Activated CD8-positive, alpha-beta memory T cell treated with anti-CD3 and anti-CD28 coated beads, Interleukin-2, amount 10 ng/mL, durations not matched to agents 7 days and 5 days (primary cell): ENCODE measurements at regions not wholly inside any gene's neighbourhood (a gene's known extent, or its start where the extent isn't known, plus 50 kb on each side); places are given as distances from the start of the nearest gene placed in this dataset.

ENCODE experiments used
- ATAC-seq: fragments of 150-1000 bp; cut with Tn5 transposase; one replicate; pipeline ENCODE4 v1.10.0; 2021; ENCODE audit warnings: moderate library complexity
- CTCF ChIA-PET: fragments of 350-600 bp; sonication (Branson Sonifier 250); formaldehyde crosslinking; loops from one replicate; lab custom pipeline; 2021; ENCODE audit warnings: antibody characterized with exemption; lab: Charles Lee
- DNase-seq: peaks from one replicate; pipeline ENCODE4 v3.0.0-alpha.2; 2020
- H3K27ac Mint-ChIP-seq: one replicate; pipeline ENCODE4 v1.8.0; 2021; ENCODE audit warnings: mild to moderate bottlenecking, mixed read lengths
- H3K27me3 Mint-ChIP-seq: one replicate; pipeline ENCODE4 v1.8.0; 2021; ENCODE audit warnings: mixed read lengths
- H3K36me3 Mint-ChIP-seq: one replicate; pipeline ENCODE4 v1.8.0; 2021; ENCODE audit warnings: mild to moderate bottlenecking, mixed read lengths
- H3K4me1 Mint-ChIP-seq: one replicate; pipeline ENCODE4 v1.8.0; 2021; ENCODE audit warnings: mixed read lengths
- H3K4me3 Mint-ChIP-seq: one replicate; pipeline ENCODE4 v1.8.0; 2021; ENCODE audit warnings: mild to moderate bottlenecking, moderate library complexity, mixed read lengths
- H3K9me3 Mint-ChIP-seq: one replicate; pipeline ENCODE4 v1.8.0; 2022; ENCODE audit warnings: low read depth, mixed read lengths

- H3K36me3 Mint-ChIP-seq: no peaks in the 10 kb centered on the region
- H3K4me1 Mint-ChIP-seq: peaks cover 4% of the 10 kb centered on the region
- DNase-seq (no peak), ATAC-seq (no peak)
- H3K9me3 Mint-ChIP-seq: no peaks in the 10 kb centered on the region
- H3K27ac Mint-ChIP-seq: no peak overlapping the region
- no peak overlapping the region for H3K4me3 Mint-ChIP-seq
- CTCF ChIA-PET: no interaction called here
- H3K27me3 Mint-ChIP-seq: peaks cover 2% of the 10 kb centered on the region
These were observed 140.2 kb upstream of the COPS8 start for GRCh38 chr2:236945431-236946016.

GRCh38 chr2:236946871-236947270, 138.8 kb upstream of the COPS8 start:
- CTCF ChIA-PET: no interaction called here
- H3K27me3 Mint-ChIP-seq: no peaks in the 10 kb centered on the region
- no peaks in the 10 kb centered on the region for H3K9me3 Mint-ChIP-seq
- peaks cover 4% of the 10 kb centered on the region for H3K4me1 Mint-ChIP-seq
- H3K4me3 Mint-ChIP-seq: no peak overlapping the region
- H3K27ac Mint-ChIP-seq: no peak overlapping the region
- H3K36me3 Mint-ChIP-seq: peaks cover 3% of the 10 kb centered on the region
- DNase-seq (no peak), ATAC-seq (no peak)

- Mint-ChIP-seq H3K27ac (no peak overlapping the region), H3K36me3 (peaks cover 3% of the 10 kb centered on the region), H3K4me1 (peaks cover 4% of the 10 kb centered on the region), H3K4me3 (no peak overlapping the region), H3K9me3 (no peaks in the 10 kb centered on the region), H3K27me3 (no peaks in the 10 kb centered on the region)
- no peak for DNase-seq
- CTCF ChIA-PET: no interaction called here
- ATAC-seq: no peak
These were observed 138.4 kb upstream of the COPS8 start for GRCh38 chr2:236947294-236947693.

- DNase-seq (no peak), ATAC-seq (no peak)
- Mint-ChIP-seq H3K9me3 (no peaks in the 10 kb centered on the region), H3K4me1 (peaks cover 3% of the 10 kb centered on the region), H3K27ac (no peak overlapping the region), H3K4me3 (no peak overlapping the region), H3K36me3 (peaks cover 3% of the 10 kb centered on the region), H3K27me3 (no peaks in the 10 kb centered on the region)
- CTCF ChIA-PET: no interaction called here
These were observed 137.8 kb upstream of the COPS8 start for GRCh38 chr2:236947896-236948295.

GRCh38 chr2:236949089-236949905, 136.4 kb upstream of the COPS8 start:
- peaks cover 3% of the 10 kb centered on the region for H3K36me3 Mint-ChIP-seq
- peaks cover 4% of the 10 kb centered on the region for H3K4me1 Mint-ChIP-seq
- CTCF ChIA-PET: no interaction called here
- no peaks in the 10 kb centered on the region for H3K9me3 Mint-ChIP-seq
- ATAC-seq: no peak
- no peak overlapping the region for H3K4me3 Mint-ChIP-seq
- no peak for DNase-seq
- no peaks in the 10 kb centered on the region for H3K27me3 Mint-ChIP-seq
- H3K27ac Mint-ChIP-seq: no peak overlapping the region

- CTCF ChIA-PET: no interaction called here
- H3K4me1 Mint-ChIP-seq: peaks cover 17% of the 10 kb centered on the region
These were observed 133.7 kb upstream of the COPS8 start for GRCh38 chr2:236951830-236952475.

GRCh38 chr2:236954641-236955040, 131.0 kb upstream of the COPS8 start:
- CTCF ChIA-PET: no interaction called here
- Mint-ChIP-seq H3K9me3 (no peaks in the 10 kb centered on the region), H3K27me3 (no peaks in the 10 kb centered on the region), H3K4me3 (no peak overlapping the region), H3K4me1 (peaks cover 19% of the 10 kb centered on the region), H3K36me3 (peaks cover 3% of the 10 kb centered on the region), H3K27ac (no peak overlapping the region)
- DNase-seq: no peak
- ATAC-seq: no peak

More at GRCh38 chr2:236951830-236952475, 133.7 kb upstream of the COPS8 start:
- Mint-ChIP-seq H3K9me3 (no peaks in the 10 kb centered on the region), H3K27me3 (no peaks in the 10 kb centered on the region), H3K36me3 (peaks cover 3% of the 10 kb centered on the region), H3K4me3 (no peak overlapping the region), H3K27ac (no peak overlapping the region)
- ATAC-seq: no peak
- DNase-seq: no peak

GRCh38 chr2:236955521-236956030, 130.1 kb upstream of the COPS8 start:
- H3K9me3 Mint-ChIP-seq: no peaks in the 10 kb centered on the region
- no peak for ATAC-seq
- CTCF ChIA-PET: no interaction called here
- H3K27ac Mint-ChIP-seq: no peak overlapping the region
- no peak for DNase-seq
- no peak overlapping the region for H3K4me3 Mint-ChIP-seq
- peaks cover 19% of the 10 kb centered on the region for H3K4me1 Mint-ChIP-seq
- no peaks in the 10 kb centered on the region for H3K27me3 Mint-ChIP-seq
- peaks cover 3% of the 10 kb centered on the region for H3K36me3 Mint-ChIP-seq

GRCh38 chr2:236956031-236956618, 129.6 kb upstream of the COPS8 start:
- peaks cover 19% of the 10 kb centered on the region for H3K4me1 Mint-ChIP-seq
- H3K27me3 Mint-ChIP-seq: no peaks in the 10 kb centered on the region
- H3K9me3 Mint-ChIP-seq: no peaks in the 10 kb centered on the region
- CTCF ChIA-PET: interaction anchor here (1.3 kb wide), 1 partner anchor 14 kb away, joined by 3 read pairs; no protein-coding TSS in a partner anchor
- peak overlapping the region; percentile 18 for H3K27ac Mint-ChIP-seq
- H3K36me3 Mint-ChIP-seq: peaks cover 3% of the 10 kb centered on the region
- peak; percentile 88 for ATAC-seq
- DNase-seq: peak; percentile 72
- H3K4me3 Mint-ChIP-seq: no peak overlapping the region

- no peaks in the 10 kb centered on the region for H3K36me3 Mint-ChIP-seq
- peaks cover 19% of the 10 kb centered on the region for H3K4me1 Mint-ChIP-seq
- CTCF ChIA-PET: interaction anchor here (1.3 kb wide), 1 partner anchor 13 kb away, joined by 3 read pairs; no protein-coding TSS in a partner anchor
- no peak for ATAC-seq
- DNase-seq: no peak
- peak overlapping the region; percentile 18 for H3K27ac Mint-ChIP-seq
- no peaks in the 10 kb centered on the region for H3K9me3 Mint-ChIP-seq
- no peaks in the 10 kb centered on the region for H3K27me3 Mint-ChIP-seq
- no peak overlapping the region for H3K4me3 Mint-ChIP-seq
These were observed 129.0 kb upstream of the COPS8 start for GRCh38 chr2:236956641-236957040.

GRCh38 chr2:236959036-236959435, 126.7 kb upstream of the COPS8 start:
- Mint-ChIP-seq H3K4me3 (no peak overlapping the region), H3K27ac (no peak overlapping the region), H3K27me3 (no peaks in the 10 kb centered on the region), H3K36me3 (no peaks in the 10 kb centered on the region), H3K9me3 (no peaks in the 10 kb centered on the region), H3K4me1 (peaks cover 15% of the 10 kb centered on the region)
- no peak for ATAC-seq
- CTCF ChIA-PET: no interaction called here
- DNase-seq: no peak

- CTCF ChIA-PET: no interaction called here
- DNase-seq: no peak
- Mint-ChIP-seq H3K4me1 (peaks cover 15% of the 10 kb centered on the region), H3K27me3 (no peaks in the 10 kb centered on the region), H3K4me3 (no peak overlapping the region), H3K27ac (no peak overlapping the region), H3K36me3 (no peaks in the 10 kb centered on the region), H3K9me3 (no peaks in the 10 kb centered on the region)
- ATAC-seq: no peak
These were observed 125.8 kb upstream of the COPS8 start for GRCh38 chr2:236959876-236960275.

GRCh38 chr2:236960531-236960930, 125.2 kb upstream of the COPS8 start:
- Mint-ChIP-seq H3K4me1 (peaks cover 15% of the 10 kb centered on the region), H3K27ac (no peak overlapping the region), H3K4me3 (no peak overlapping the region), H3K27me3 (no peaks in the 10 kb centered on the region), H3K36me3 (no peaks in the 10 kb centered on the region), H3K9me3 (no peaks in the 10 kb centered on the region)
- CTCF ChIA-PET: no interaction called here
- peak; percentile 5 for DNase-seq
- ATAC-seq: no peak
